MM.1S (cell line): ENCODE measurements at regions not wholly inside any gene's neighbourhood (a gene's known extent, or its start where the extent isn't known, plus 50 kb on each side); places are given as distances from the start of the nearest gene placed in this dataset.

Source experiments
- CTCF ChIP-seq: fragments of 300-600 bp; sonication (generic); IDR thresholded peaks from 2 replicates; pipeline ENCODE4 v1.5.1; 2016; ENCODE audit warnings: antibody characterized with exemption, low read length, mixed read lengths
- EZH2phosphoT487 ChIP-seq: fragments of 300-600 bp; sonication (generic); IDR thresholded peaks from 2 replicates; pipeline ENCODE4 v1.6.1; 2018; ENCODE audit warnings: antibody characterized with exemption, low read length

GRCh38 chr12:115687094-115687493, 590.4 kb downstream of the MED13L start:
- TF ChIP-seq CTCF (no peak), EZH2phosphoT487 (no peak)
